CD14-positive monocyte (primary cell): ENCODE measurements at regions not wholly inside any gene's neighbourhood (a gene's known extent, or its start where the extent isn't known, plus 50 kb on each side); places are given as distances from the start of the nearest gene placed in this dataset.

Source experiments
- DNase-seq, 3 donors: peaks; one replicate each; pipeline ENCODE4 v3.0.0-alpha.2; 2011 to 2022
- H2AFZ ChIP-seq: 2 replicates; pipeline ENCODE4 v1.6.0; 2012; ENCODE audit warnings: mild to moderate bottlenecking, low read depth, low read length, inconsistent platforms; ENCODE audit not compliant: insufficient read depth, poor library complexity, severe bottlenecking
- H3K27ac ChIP-seq, 2 donors: 1 replicate in 1 of 2; 2 replicates in 1 of 2; pipeline ENCODE4 v1.5.1; 2012 to 2013; ENCODE audit warnings: low read length in 2 of 2, control low read depth in 1 of 2, inconsistent platforms in 1 of 2, low read depth in 1 of 2, mild to moderate bottlenecking in 1 of 2
- H3K27me3 ChIP-seq, 2 donors: one replicate each; pipeline versions ENCODE4 v1.6.0 to v1.6.1; 2011 to 2013; ENCODE audit warnings: low read length in 2 of 2; ENCODE audit not compliant: control insufficient read depth in 2 of 2, insufficient read depth in 2 of 2
- H3K36me3 ChIP-seq, 2 donors: replicated peaks in 1 of 2; 1 replicate in 1 of 2; 2 replicates in 1 of 2; pipeline versions ENCODE4 v1.5.1 to v1.6.1; 2012 to 2013; ENCODE audit warnings: low read length in 2 of 2, control low read depth in 1 of 2, inconsistent platforms in 1 of 2, mild to moderate bottlenecking in 1 of 2; ENCODE audit not compliant: insufficient read depth in 2 of 2, control insufficient read depth in 1 of 2
- H3K4me1 ChIP-seq, 2 donors: 1 replicate in 1 of 2; 2 replicates in 1 of 2; pipeline versions ENCODE4 v1.5.1 to v1.6.1; 2012 to 2013; ENCODE audit warnings: low read length in 2 of 2, control low read depth in 1 of 2, inconsistent platforms in 1 of 2, mild to moderate bottlenecking in 1 of 2, moderate library complexity in 1 of 2; ENCODE audit not compliant: insufficient read depth in 2 of 2, control insufficient read depth in 1 of 2
- H3K4me2 ChIP-seq: replicated peaks from 2 replicates; pipeline ENCODE3; 2012; ENCODE audit warnings: low read length, moderate library complexity, mild to moderate bottlenecking; ENCODE audit not compliant: poor library complexity, severe bottlenecking; ENCODE audit errors: extremely low read depth
- H3K4me3 ChIP-seq, 3 experiments: fragments of 200-600 bp in 1 of 3; sonication (generic) in 1 of 3; replicated peaks in 1 of 3; 1 replicate in 2 of 3; 2 replicates in 1 of 3; pipeline ENCODE4 v1.5.1; 2011 to 2013; ENCODE audit warnings: low read length in 3 of 3, mild to moderate bottlenecking in 3 of 3, control low read depth in 2 of 3, low read depth in 2 of 3, inconsistent platforms in 1 of 3, moderate library complexity in 1 of 3
- H3K79me2 ChIP-seq: 2 replicates; pipeline ENCODE4 v1.6.0; 2012; ENCODE audit warnings: mild to moderate bottlenecking, control low read depth, inconsistent platforms, low read length, moderate library complexity; ENCODE audit not compliant: insufficient read depth
- H3K9ac ChIP-seq: 2 replicates; pipeline ENCODE4 v1.6.0; 2017; ENCODE audit warnings: low read length, mild to moderate bottlenecking; ENCODE audit not compliant: insufficient read depth, poor library complexity, severe bottlenecking
- H3K9me3 ChIP-seq, 2 donors: replicated peaks in 1 of 2; 1 replicate in 1 of 2; 2 replicates in 1 of 2; pipeline versions ENCODE4 v1.5.1 to v1.6.1; 2012 to 2013; ENCODE audit warnings: low read length in 2 of 2, control low read depth in 1 of 2; ENCODE audit not compliant: control insufficient read depth in 1 of 2, insufficient read depth in 1 of 2
- H4K20me1 ChIP-seq: 2 replicates; pipeline ENCODE4 v1.6.0; 2012; ENCODE audit warnings: mild to moderate bottlenecking, low read length, control low read depth, moderate library complexity; ENCODE audit not compliant: insufficient read depth
- H3K27ac Mint-ChIP-seq, 7 donors: one replicate each; pipeline ENCODE4 v1.8.0; 2020; ENCODE audit warnings: mild to moderate bottlenecking in 7 of 7, mixed read lengths in 7 of 7, moderate library complexity in 6 of 7, inconsistent platforms in 2 of 7
- H3K27me3 Mint-ChIP-seq, 3 donors: one replicate each; pipeline ENCODE4 v1.8.0; 2021 to 2022; ENCODE audit warnings: low read depth in 3 of 3, mild to moderate bottlenecking in 3 of 3, mixed read lengths in 3 of 3, moderate library complexity in 3 of 3, inconsistent platforms in 1 of 3
- H3K36me3 Mint-ChIP-seq, 2 donors: one replicate each; pipeline ENCODE4 v1.8.0; 2020; ENCODE audit warnings: mixed read lengths in 2 of 2, inconsistent platforms in 1 of 2, mild to moderate bottlenecking in 1 of 2
- H3K4me1 Mint-ChIP-seq: one replicate; pipeline ENCODE4 v1.8.0; 2020; ENCODE audit warnings: mild to moderate bottlenecking, mixed read lengths
- H3K4me3 Mint-ChIP-seq, 2 donors: one replicate each; pipeline ENCODE4 v1.8.0; 2020; ENCODE audit warnings: mild to moderate bottlenecking in 2 of 2, mixed read lengths in 2 of 2, moderate library complexity in 1 of 2
- H3K9me3 Mint-ChIP-seq, 7 donors: one replicate each; pipeline ENCODE4 v1.8.0; 2020 to 2022; ENCODE audit warnings: mixed read lengths in 7 of 7, mild to moderate bottlenecking in 6 of 7, moderate library complexity in 6 of 7, inconsistent platforms in 2 of 7
- CTCF ChIP-seq: fragments of 200-600 bp; IDR thresholded peaks from one replicate; pipeline ENCODE4 v1.8.0; 2022; ENCODE audit warnings: antibody characterized with exemption, mild to moderate bottlenecking
- WGBS: methylation state at CpG from one replicate; pipeline ENCODE4 v1.1.5; 2013; ENCODE audit warnings: missing lambda C conversion rate; ENCODE audit not compliant: insufficient coverage; 5-methylcytosine and 5-hydroxymethylcytosine counted together
- intact Hi-C, 2 donors: fragments of 100-400 bp; cut with micrococcal nuclease; formaldehyde crosslinking; loops; one replicate each; pipeline versions ENCODE4 v1.15.0 to v1.15.1; 2023

GRCh38 chr13:90094357-90094756, 1253.1 kb upstream of the MIR17HG start:
- no peaks in the 10 kb centered on the region for H3K4me1 Mint-ChIP-seq
- no peak overlapping the region for H3K4me3 Mint-ChIP-seq
- no peaks in the 10 kb centered on the region for H3K27me3 Mint-ChIP-seq
- H3K27ac Mint-ChIP-seq: no peak overlapping the region
- peaks cover 0 to 6% (median 4%) of the 10 kb centered on the region in 7 donors for H3K9me3 Mint-ChIP-seq
- Histone ChIP-seq H3K36me3 (no peaks in the 10 kb centered on the region), H3K4me3 (no peak overlapping the region), H3K4me1 (no peaks in the 10 kb centered on the region), H3K27me3 (no peaks in the 10 kb centered on the region), H3K9ac (no peak overlapping the region), H3K4me2 (no peak overlapping the region), H3K79me2 (no peaks in the 10 kb centered on the region), H3K9me3 (no peaks in the 10 kb centered on the region), H4K20me1 (no peaks in the 10 kb centered on the region), H2AFZ (no peak overlapping the region), H3K27ac (no peak overlapping the region)
- H3K36me3 Mint-ChIP-seq: no peaks in the 10 kb centered on the region
- intact Hi-C loops: no loop called here
- DNase-seq: no peak
- WGBS: no CpG with 5 or more reads among the region's 2 CpGs
- no peak for TF ChIP-seq CTCF

GRCh38 chr13:90098577-90098976, 1248.9 kb upstream of the MIR17HG start:
- Histone ChIP-seq H3K4me2 (no peak overlapping the region), H2AFZ (no peak overlapping the region), H3K36me3 (no peaks in the 10 kb centered on the region), H3K4me3 (no peak overlapping the region), H4K20me1 (no peaks in the 10 kb centered on the region), H3K27ac (no peak overlapping the region), H3K9ac (no peak overlapping the region), H3K4me1 (no peaks in the 10 kb centered on the region), H3K27me3 (no peaks in the 10 kb centered on the region), H3K9me3 (peaks cover 0 to 6% of the 10 kb centered on the region in 2 donors), H3K79me2 (no peaks in the 10 kb centered on the region)
- Mint-ChIP-seq H3K4me3 (no peak overlapping the region), H3K9me3 (peaks cover under 1 to 11% (median 4%) of the 10 kb centered on the region in 7 donors), H3K36me3 (no peaks in the 10 kb centered on the region), H3K27me3 (no peaks in the 10 kb centered on the region), H3K27ac (no peak overlapping the region), H3K4me1 (no peaks in the 10 kb centered on the region)
- no peak for TF ChIP-seq CTCF
- no CpG with 5 or more reads among the region's 4 CpGs for WGBS
- no peak for DNase-seq
- intact Hi-C loops: no loop called here
